H1 (cell line): ENCODE measurements at regions not wholly inside any gene's neighbourhood (a gene's known extent, or its start where the extent isn't known, plus 50 kb on each side); places are given as distances from the start of the nearest gene placed in this dataset.

Source experiments
- CTCF ChIA-PET: fragments of 300-600 bp; sonication (Branson Sonifier 250); formaldehyde crosslinking; loops from one replicate; lab custom pipeline; 2021; ENCODE audit not compliant: partially characterized antibody; lab: Charles Lee
- POLR2A ChIA-PET: fragments of 300-600 bp; sonication (Branson Sonifier 250); formaldehyde crosslinking; loops from one replicate; lab custom pipeline; 2021; ENCODE audit warnings: inconsistent platforms; ENCODE audit not compliant: partially characterized antibody; lab: Charles Lee
- DNase-seq, 2 experiments: peaks; one replicate each; pipeline versions ENCODE4 v3.0.0 to v3.0.0-alpha.2; 2010 to 2022; ENCODE audit warnings: low spot score in 2 of 2, low read depth in 1 of 2, mixed read lengths in 1 of 2
- FAIRE-seq: peaks from 2 replicates; lab custom pipeline; 2011; peaks lifted over from hg19 to GRCh38; lab: Jason Lieb, UNC
- H2AFZ ChIP-seq: 2 replicates; pipeline ENCODE4 v1.8.1; 2012; ENCODE audit warnings: low read length, inconsistent platforms
- H2AK5ac ChIP-seq: 2 replicates; pipeline ENCODE4 v1.6.1; 2013; ENCODE audit warnings: low read depth, low read length
- H2BK120ac ChIP-seq: replicated peaks from 2 replicates; pipeline ENCODE3; 2013; ENCODE audit warnings: low read depth, low read length, inconsistent platforms
- H2BK12ac ChIP-seq: 2 replicates; pipeline ENCODE4 v1.6.1; 2013; ENCODE audit warnings: low read depth, low read length
- H2BK15ac ChIP-seq: 2 replicates; pipeline ENCODE4 v1.6.1; 2013; ENCODE audit warnings: low read length
- H2BK20ac ChIP-seq: 2 replicates; pipeline ENCODE4 v1.6.1; 2013; ENCODE audit warnings: low read length
- H2BK5ac ChIP-seq: 2 replicates; pipeline ENCODE4 v1.6.1; 2013; ENCODE audit warnings: low read depth, low read length
- H3K14ac ChIP-seq: 2 replicates; pipeline ENCODE4 v1.6.1; 2013; ENCODE audit warnings: inconsistent platforms; ENCODE audit not compliant: insufficient read length
- H3K18ac ChIP-seq: 2 replicates; pipeline ENCODE4 v1.6.1; 2013; ENCODE audit warnings: low read length; ENCODE audit errors: extremely low read depth
- H3K23ac ChIP-seq: 2 replicates; pipeline ENCODE4 v1.6.1; 2013; ENCODE audit warnings: inconsistent platforms; ENCODE audit not compliant: insufficient read length
- H3K23me2 ChIP-seq: 2 replicates; pipeline ENCODE4 v1.6.1; 2013; ENCODE audit warnings: low read depth, low read length
- H3K27ac ChIP-seq: 2 replicates; pipeline ENCODE4 v1.6.1; 2011; ENCODE audit warnings: low read depth, low read length, inconsistent platforms
- H3K27me3 ChIP-seq, 4 experiments: replicated peaks in 1 of 4; 1 replicate in 1 of 4; 2 replicates in 3 of 4; pipeline versions ENCODE4 v1.6.1 to v1.8.1; 2011 to 2013; ENCODE audit warnings: low read length in 3 of 4, mild to moderate bottlenecking in 3 of 4, inconsistent platforms in 2 of 4, mixed read lengths in 2 of 4, moderate library complexity in 1 of 4; ENCODE audit not compliant: control insufficient read depth in 3 of 4, insufficient read depth in 3 of 4; ENCODE audit errors: extremely low read depth in 1 of 4
- H3K36me3 ChIP-seq, 4 experiments: 2 replicates each; pipeline versions ENCODE4 v1.6.1 to v1.8.1; 2011 to 2013; ENCODE audit warnings: mild to moderate bottlenecking in 4 of 4, low read length in 3 of 4, moderate library complexity in 2 of 4, control low read depth in 1 of 4, inconsistent platforms in 1 of 4; ENCODE audit not compliant: insufficient read depth in 4 of 4, control insufficient read depth in 2 of 4
- H3K4ac ChIP-seq: replicated peaks from 2 replicates; pipeline ENCODE3; 2013; ENCODE audit warnings: low read length, low read depth, mixed read lengths, inconsistent platforms; ENCODE audit not compliant: insufficient read length
- H3K4me1 ChIP-seq, 4 experiments: replicated peaks in 1 of 4; 1 replicate in 1 of 4; 2 replicates in 3 of 4; pipeline versions ENCODE4 v1.6.1 to v1.8.1; 2011 to 2013; ENCODE audit warnings: low read length in 3 of 4, inconsistent platforms in 2 of 4, mixed read lengths in 1 of 4; ENCODE audit not compliant: insufficient read depth in 4 of 4, control insufficient read depth in 3 of 4
- H3K4me2 ChIP-seq, 2 experiments: 2 replicates each; pipeline versions ENCODE4 v1.6.1 to v1.8.1; 2011 to 2013; ENCODE audit warnings: low read depth in 2 of 2, low read length in 2 of 2, control low read depth in 1 of 2, inconsistent platforms in 1 of 2, mild to moderate bottlenecking in 1 of 2; ENCODE audit not compliant: insufficient read depth in 1 of 2
- H3K4me3 ChIP-seq, 4 experiments: fragments of 200-600, 300-600 bp in 1 of 4; sonication (generic), shearing (Covaris generic), sonication (Bioruptor Twin) in 1 of 4; 2 replicates each; pipeline versions ENCODE4 v1.5.1 to v1.8.1; 2011 to 2016; ENCODE audit warnings: low read length in 4 of 4, low read depth in 3 of 4, control low read depth in 2 of 4, inconsistent platforms in 2 of 4, mild to moderate bottlenecking in 2 of 4, mixed read lengths in 1 of 4, moderate library complexity in 1 of 4; ENCODE audit not compliant: insufficient read depth in 2 of 4; ENCODE audit errors: extremely low read depth in 1 of 4
- H3K56ac ChIP-seq: replicated peaks from 2 replicates; pipeline ENCODE3; 2013; ENCODE audit warnings: low read depth, mild to moderate bottlenecking, mixed read lengths, low read length, inconsistent platforms; ENCODE audit not compliant: insufficient read length
- H3K79me1 ChIP-seq: 2 replicates; pipeline ENCODE4 v1.6.1; 2013; ENCODE audit warnings: low read depth, low read length, control low read depth
- H3K79me2 ChIP-seq, 2 experiments: 2 replicates each; pipeline versions ENCODE4 v1.6.1 to v1.8.1; 2012 to 2013; ENCODE audit warnings: low read length in 2 of 2, mild to moderate bottlenecking in 2 of 2, inconsistent platforms in 1 of 2; ENCODE audit not compliant: insufficient read depth in 2 of 2, control insufficient read depth in 1 of 2
- H3K9ac ChIP-seq, 4 experiments: replicated peaks in 1 of 4; 1 replicate in 1 of 4; 2 replicates in 3 of 4; pipeline versions ENCODE4 v1.6.1 to v1.8.1; 2011 to 2013; ENCODE audit warnings: low read depth in 3 of 4, low read length in 3 of 4, control low read depth in 2 of 4, mild to moderate bottlenecking in 2 of 4, moderate library complexity in 2 of 4, inconsistent platforms in 1 of 4; ENCODE audit errors: extremely low read depth in 1 of 4
- H3K9me3 ChIP-seq, 2 experiments: 2 replicates each; pipeline versions ENCODE4 v1.6.1 to v1.8.1; 2012 to 2013; ENCODE audit warnings: mild to moderate bottlenecking in 2 of 2, moderate library complexity in 2 of 2, control low read depth in 1 of 2, inconsistent platforms in 1 of 2, low read depth in 1 of 2, low read length in 1 of 2, mixed read lengths in 1 of 2; ENCODE audit not compliant: insufficient read depth in 2 of 2
- H4K20me1 ChIP-seq, 2 experiments: replicated peaks in 1 of 2; 2 replicates each; pipeline versions ENCODE3 to v1.8.1; 2011 to 2013; ENCODE audit warnings: inconsistent platforms in 2 of 2, low read length in 2 of 2, mild to moderate bottlenecking in 1 of 2; ENCODE audit not compliant: insufficient read depth in 2 of 2, control insufficient read depth in 1 of 2
- H4K5ac ChIP-seq: 2 replicates; pipeline ENCODE4 v1.6.1; 2013; ENCODE audit warnings: low read length, low read depth, mixed read lengths, inconsistent platforms; ENCODE audit not compliant: insufficient read length
- H4K8ac ChIP-seq: 2 replicates; pipeline ENCODE4 v1.8.0; 2013; ENCODE audit warnings: mild to moderate bottlenecking, moderate library complexity, low read length, inconsistent platforms; ENCODE audit not compliant: insufficient read depth; ENCODE audit errors: extremely low read depth
- H4K91ac ChIP-seq: replicated peaks from 2 replicates; pipeline ENCODE3; 2013; ENCODE audit warnings: low read length, mixed read lengths, inconsistent platforms; ENCODE audit not compliant: insufficient read length
- BRCA1 ChIP-seq: IDR thresholded peaks from 2 replicates; pipeline ENCODE4 v1.6.1; 2012; ENCODE audit warnings: low read depth, low read length, improper control_type of control experiment
- CEBPB ChIP-seq: IDR thresholded peaks from 2 replicates; pipeline ENCODE4 v1.6.1; 2012; ENCODE audit warnings: low read depth, low read length
- GTF2F1 ChIP-seq: IDR thresholded peaks from 2 replicates; pipeline ENCODE4 v1.6.1; 2012; ENCODE audit warnings: low read depth, low read length, improper control_type of control experiment, borderline replicate concordance
- HDAC2 ChIP-seq, 2 experiments: fragments of 300-600 bp in 1 of 2; sonication (generic) in 1 of 2; IDR thresholded peaks; 2 replicates each; pipeline ENCODE4 v1.6.1; 2011 to 2012; ENCODE audit warnings: low read depth in 2 of 2, low read length in 2 of 2, mild to moderate bottlenecking in 2 of 2, moderate library complexity in 2 of 2, borderline replicate concordance in 1 of 2, inconsistent platforms in 1 of 2
- HDAC6 ChIP-seq: IDR thresholded peaks from one replicate; pipeline ENCODE4 v1.7.1; 2012; ENCODE audit warnings: low read depth, mild to moderate bottlenecking, inconsistent platforms, low read length, moderate library complexity
- JUN ChIP-seq: IDR thresholded peaks from 2 replicates; pipeline ENCODE4 v1.6.1; 2011; ENCODE audit warnings: low read depth, mild to moderate bottlenecking, improper control_type of control experiment, low read length
- POLR2A ChIP-seq, 2 experiments: IDR thresholded peaks; 1 replicate in 1 of 2; 2 replicates in 1 of 2; pipeline ENCODE4 v1.6.1; 2011; ENCODE audit warnings: low read depth in 2 of 2, low read length in 2 of 2, mild to moderate bottlenecking in 2 of 2; ENCODE audit errors: control extremely low read depth in 1 of 2
- RAD21 ChIP-seq, 2 experiments: IDR thresholded peaks in 1 of 2; conservative IDR thresholded peaks in 1 of 2; 2 replicates each; pipeline ENCODE4 v1.6.1; 2011; ENCODE audit warnings: low read depth in 2 of 2, low read length in 2 of 2, improper control_type of control experiment in 1 of 2, inconsistent platforms in 1 of 2, mild to moderate bottlenecking in 1 of 2, moderate library complexity in 1 of 2
- SIN3A ChIP-seq, 2 experiments: IDR thresholded peaks in 1 of 2; conservative IDR thresholded peaks in 1 of 2; 2 replicates each; pipeline ENCODE4 v1.6.1; 2011 to 2012; ENCODE audit warnings: low read length in 2 of 2, improper control_type of control experiment in 1 of 2, low read depth in 1 of 2, mild to moderate bottlenecking in 1 of 2
- SIRT6 ChIP-seq: IDR thresholded peaks from one replicate; pipeline ENCODE4 v1.7.1; 2012; ENCODE audit warnings: low read length, inconsistent platforms
- SRF ChIP-seq: IDR thresholded peaks from 2 replicates; pipeline ENCODE4 v1.6.1; 2011; ENCODE audit warnings: mild to moderate bottlenecking, low read depth, low read length, moderate library complexity
- TEAD4 ChIP-seq: IDR thresholded peaks from 2 replicates; pipeline ENCODE4 v1.6.1; 2012; ENCODE audit warnings: low read depth, low read length, inconsistent platforms, mixed read lengths
- WGBS, 2 experiments: shearing (Covaris generic) in 1 of 2; methylation state at CpG; one replicate each; pipeline versions ENCODE4 v1.1.6 to v1.1.7; 2013 to 2015; ENCODE audit warnings: low lambda C conversion rate in 2 of 2, mixed read lengths in 2 of 2, inconsistent platforms in 1 of 2, low coverage in 1 of 2, missing lambda C conversion rate in 1 of 2; ENCODE audit not compliant: insufficient replicate concordance in 2 of 2, insufficient coverage in 1 of 2, insufficient read length in 1 of 2; ENCODE audit errors: extremely low coverage in 1 of 2, missing lambda C conversion rate in 1 of 2; 5-methylcytosine and 5-hydroxymethylcytosine counted together

GRCh38 chr1:67919274-67920072 is 86.2 kb upstream of the GNG12 start:
- 89% methylated on average over 10 of the region's 10 CpGs; no CpG with 5 or more reads in 1 of the 2 experiments for WGBS, 2 experiments
- no peak overlapping the region for H2BK20ac ChIP-seq
- no peak overlapping the region for H3K18ac ChIP-seq
- H4K8ac ChIP-seq: no peak overlapping the region
- FAIRE-seq (no peak), DNase-seq (no peak)
- no peak overlapping the region for H4K91ac ChIP-seq
- no peak overlapping the region for H3K27ac ChIP-seq
- POLR2A ChIA-PET: interaction anchor here (0.9 kb wide), 1 partner anchor 12 kb away, joined by 4 read pairs; no protein-coding TSS in a partner anchor
- no peaks in the 10 kb centered on the region for H3K9me3 ChIP-seq
- H2BK120ac ChIP-seq: no peak overlapping the region
- H3K56ac ChIP-seq: no peak overlapping the region
- H3K79me2 ChIP-seq: no peaks in the 10 kb centered on the region
- no peak overlapping the region for H3K4me2 ChIP-seq
- H2BK5ac ChIP-seq: no peak overlapping the region
- no peak overlapping the region for H3K4ac ChIP-seq
- no peak overlapping the region for H3K23ac ChIP-seq
- CTCF ChIA-PET: interaction anchor here (0.6 to 1.2 kb wide), 3 partner anchors 14 to 151 kb away, joined by 3 to 6 read pairs (median 3); no protein-coding TSS in a partner anchor
- H3K23me2 ChIP-seq: no peaks in the 10 kb centered on the region
- no peak overlapping the region for H2AK5ac ChIP-seq
- H3K27me3 ChIP-seq: no peaks in the 10 kb centered on the region
- H3K9ac ChIP-seq: no peak overlapping the region
- H2BK15ac ChIP-seq: no peak overlapping the region
- H3K4me3 ChIP-seq: no peak overlapping the region
- H3K79me1 ChIP-seq: no peaks in the 10 kb centered on the region
- H3K14ac ChIP-seq: no peak overlapping the region
- H2AFZ ChIP-seq: peak overlapping the region; percentile 65; the same call in 1 of the 2 replicates
- H4K5ac ChIP-seq: no peak overlapping the region
- H4K20me1 ChIP-seq: no peaks in the 10 kb centered on the region
- H3K36me3 ChIP-seq: no peaks in the 10 kb centered on the region
- no peak overlapping the region for H2BK12ac ChIP-seq
- H3K4me1 ChIP-seq: no peaks in the 10 kb centered on the region
- TF ChIP-seq SIRT6: no peak
- no peak for TF ChIP-seq HDAC6
- no peak for TF ChIP-seq POLR2A (IDR thresholded peaks at IDR 0.05; ENCODE audit: control extremely low read depth in 1 of 2, low read depth in 2 of 2, low read length in 2 of 2)
- TF ChIP-seq SIN3A (conservative IDR thresholded peaks at IDR 0.05 in 1 of 2, IDR thresholded peaks at IDR 0.05 in 1 of 2; ENCODE audit: low read depth in 1 of 2, low read length in 2 of 2): no peak
- TF ChIP-seq SRF: no peak
- TF ChIP-seq CEBPB: no peak
- TF ChIP-seq HDAC2 (IDR thresholded peaks at IDR 0.05; ENCODE audit: borderline replicate concordance in 1 of 2, low read depth in 2 of 2, low read length in 2 of 2): no peak
- no peak for TF ChIP-seq GTF2F1
- no peak for TF ChIP-seq JUN
- no peak for TF ChIP-seq RAD21 (IDR thresholded peaks at IDR 0.05 in 1 of 2, conservative IDR thresholded peaks at IDR 0.05 in 1 of 2; ENCODE audit: low read depth in 2 of 2, low read length in 2 of 2)
- no peak for TF ChIP-seq TEAD4
- TF ChIP-seq BRCA1: no peak
